KG1 (cell line): ENCODE measurements at regions not wholly inside any gene's neighbourhood (a gene's known extent, or its start where the extent isn't known, plus 50 kb on each side); places are given as distances from the start of the nearest gene placed in this dataset.

Experiments used
- DNase-seq: peaks from one replicate; lab custom pipeline; 2025; lab: John Stamatoyannopoulos, UW

DNA sequence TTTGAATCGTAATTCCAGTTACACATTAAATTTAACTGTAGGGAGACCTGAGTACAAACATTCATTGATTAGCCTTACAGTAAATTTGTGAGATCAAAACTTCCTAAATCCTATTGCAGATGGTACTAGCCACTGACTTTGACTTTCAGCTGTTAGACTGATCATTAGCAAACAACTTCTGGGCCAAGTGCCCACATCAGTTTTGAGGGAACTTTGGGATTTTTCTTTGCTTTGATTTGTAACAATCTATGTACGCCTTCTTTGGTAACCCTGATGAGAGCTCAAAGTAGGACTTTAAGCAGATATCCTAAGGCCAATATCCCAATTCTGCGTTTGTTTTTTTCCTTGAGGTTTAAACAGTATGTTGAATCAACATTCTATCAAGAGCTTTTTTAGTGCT, 131.5 kb downstream of the DLEU7 start:
- DNase-seq: no peak

GRCh38 chr13:50712456-50712855, 131.0 kb downstream of the DLEU7 start:
- DNase-seq: no peak

GRCh38 chr13:50712881-50713280, 130.6 kb downstream of the DLEU7 start:
- no peak for DNase-seq

DNA sequence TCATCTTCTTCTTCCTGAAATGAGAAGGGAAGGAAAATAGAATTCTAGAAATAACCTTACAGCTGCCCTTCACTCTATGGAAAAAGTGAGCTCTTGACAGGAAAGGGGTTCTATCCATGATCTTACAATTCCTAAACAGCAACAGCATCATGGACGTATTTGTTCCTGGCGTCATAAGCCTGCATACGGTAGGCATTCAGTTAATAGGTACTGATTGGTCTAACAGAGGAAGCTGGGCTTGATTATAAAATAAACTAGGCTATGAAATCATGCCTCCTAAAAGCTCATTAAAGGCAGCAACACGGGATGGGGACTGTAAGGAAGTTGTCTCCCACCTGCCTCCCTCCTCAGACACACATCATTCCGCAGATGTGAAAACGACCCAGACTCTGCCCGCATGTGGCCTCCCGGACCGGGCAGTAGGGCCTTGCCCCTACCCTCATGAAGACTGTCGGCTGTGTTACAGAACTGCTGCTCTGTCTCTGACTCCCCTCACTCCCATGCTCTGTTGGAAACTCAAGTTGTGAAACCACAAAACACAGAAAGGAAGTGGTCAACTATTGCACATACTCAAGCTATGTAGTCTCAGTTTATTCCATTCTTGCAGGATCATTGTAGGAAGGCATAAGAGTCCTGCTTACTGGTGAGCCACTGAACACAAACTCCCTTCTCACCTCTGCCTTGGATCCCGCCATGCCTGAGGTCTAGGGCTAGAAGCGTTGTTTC, 129.8 kb downstream of the DLEU7 start:
- DNase-seq: peak; percentile 73

- no peak for DNase-seq
Measured at GRCh38 chr13:50714891-50715290, 128.6 kb downstream of the DLEU7 start.

GRCh38 chr13:50715402-50716146, 127.9 kb downstream of the DLEU7 start:
- no peak for DNase-seq

- DNase-seq: no peak
Measured at GRCh38 chr13:50720861-50721671, 122.4 kb downstream of the DLEU7 start.

- DNase-seq: no peak
Measured at GRCh38 chr13:50721672-50721992, 121.9 kb downstream of the DLEU7 start.

DNA sequence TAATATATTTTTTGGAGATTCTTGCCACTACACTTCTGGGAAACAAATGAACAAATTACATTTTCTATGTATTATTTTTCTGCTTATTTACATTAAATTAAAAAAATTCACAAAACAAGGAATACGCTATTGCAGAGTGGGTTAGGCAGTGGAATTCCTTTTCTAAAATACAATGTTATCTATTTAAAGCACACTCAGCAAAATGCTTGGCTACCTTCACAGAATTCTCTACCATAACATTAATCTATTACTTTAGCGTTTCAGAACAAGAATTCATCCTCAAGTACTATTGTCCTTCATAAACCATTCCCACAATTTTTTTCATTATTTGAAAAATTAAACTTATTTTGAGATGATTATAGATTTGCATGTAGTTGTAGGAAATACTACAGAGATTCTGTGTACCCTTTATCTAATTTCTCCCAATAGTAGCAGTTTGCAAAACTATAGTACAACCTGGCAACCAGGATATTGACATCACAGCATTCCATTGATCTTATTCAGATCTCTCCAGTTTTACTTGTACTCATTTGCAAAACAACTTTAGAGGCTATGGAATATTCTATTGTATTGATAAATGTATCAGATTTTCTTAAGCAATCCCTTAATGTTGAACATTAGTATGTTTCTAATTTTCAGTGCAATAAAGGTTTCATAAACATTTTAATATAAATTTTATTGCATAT, 120.9 kb downstream of the DLEU7 start:
- DNase-seq: no peak

DNA sequence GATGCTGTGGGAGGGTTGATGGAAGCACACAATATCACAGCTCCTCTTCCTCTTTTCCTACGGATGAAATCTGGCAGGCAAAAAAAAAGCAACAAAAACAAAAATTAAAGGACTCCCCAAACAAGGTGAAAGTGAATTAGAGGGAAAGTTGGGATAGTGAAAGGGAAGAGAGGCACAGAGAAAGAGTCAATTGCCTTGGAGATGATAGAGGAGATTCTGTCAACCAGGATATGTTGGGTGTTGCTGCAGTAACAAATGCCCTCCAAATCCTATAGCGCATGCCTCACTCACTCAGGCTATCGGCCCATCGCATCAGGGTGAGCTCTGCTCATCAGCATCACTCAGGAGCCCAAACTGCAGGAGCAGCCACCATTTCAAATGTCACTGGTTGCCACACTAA, 119.1 kb downstream of the DLEU7 start:
- no peak for DNase-seq

DNA sequence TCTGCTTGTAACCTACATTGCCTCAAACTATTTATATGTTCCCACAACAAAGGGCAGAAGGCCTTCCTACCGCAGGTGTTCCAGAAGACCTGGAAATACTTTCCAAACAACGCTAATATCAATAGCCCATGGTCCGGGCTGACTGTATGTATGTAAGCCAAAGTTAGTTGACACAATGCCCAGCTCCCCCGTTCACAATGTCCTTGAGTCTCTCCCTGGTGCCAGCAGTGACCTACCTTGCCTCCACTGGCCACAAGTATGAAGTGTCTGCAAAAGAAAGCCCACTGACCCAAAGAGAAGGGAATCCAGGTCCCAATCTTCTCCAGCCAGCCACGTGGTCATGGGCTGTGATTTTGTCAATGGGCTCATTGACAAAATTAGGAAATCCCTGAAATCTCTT, 118.6 kb downstream of the DLEU7 start:
- DNase-seq: no peak

- no peak for DNase-seq
Measured at GRCh38 chr13:50726164-50726563, 117.3 kb downstream of the DLEU7 start.

DNA sequence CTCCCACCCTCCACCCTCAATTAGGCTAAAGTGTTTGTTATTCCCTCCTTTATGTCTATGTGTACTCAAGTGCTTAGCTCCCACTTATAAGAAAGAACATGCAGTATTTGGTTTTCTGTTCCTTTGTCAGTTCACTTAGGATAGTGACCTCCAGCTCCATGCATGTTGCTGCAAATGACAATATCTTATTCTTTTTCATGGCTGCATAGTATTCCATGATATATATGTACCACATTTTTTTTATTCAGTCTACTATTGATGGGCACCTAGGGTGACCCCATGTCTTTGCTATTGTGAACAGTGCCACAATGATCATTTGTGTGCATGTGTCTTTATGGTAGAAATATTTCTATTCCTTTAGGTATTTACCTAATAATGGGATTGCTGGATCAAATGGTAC, 114.3 kb downstream of the DLEU7 start:
- DNase-seq: no peak

GRCh38 chr13:50730496-50731351, 112.8 kb downstream of the DLEU7 start:
- DNase-seq: no peak

DNA sequence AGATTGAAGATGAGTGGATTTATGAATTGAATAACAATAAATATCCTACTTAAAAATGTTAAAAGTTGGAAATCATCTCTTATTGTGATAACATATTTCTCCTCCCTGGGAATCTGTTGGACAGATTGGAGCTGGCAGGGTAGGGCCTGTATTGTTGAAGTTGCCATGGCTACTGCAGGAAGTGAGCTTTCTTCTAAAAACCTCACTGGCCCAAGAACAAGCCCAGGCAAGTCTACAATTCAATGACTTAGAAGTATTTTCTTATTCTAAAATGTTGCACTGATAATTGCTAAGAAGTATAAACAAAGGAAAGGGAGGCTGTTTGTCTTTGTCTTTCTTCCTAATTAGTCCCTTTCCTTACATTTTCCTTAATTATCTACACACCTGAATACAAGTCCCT, 112.1 kb downstream of the DLEU7 start:
- DNase-seq: no peak

- DNase-seq: no peak
Measured at GRCh38 chr13:50732712-50733111, 110.8 kb downstream of the DLEU7 start.

DNA sequence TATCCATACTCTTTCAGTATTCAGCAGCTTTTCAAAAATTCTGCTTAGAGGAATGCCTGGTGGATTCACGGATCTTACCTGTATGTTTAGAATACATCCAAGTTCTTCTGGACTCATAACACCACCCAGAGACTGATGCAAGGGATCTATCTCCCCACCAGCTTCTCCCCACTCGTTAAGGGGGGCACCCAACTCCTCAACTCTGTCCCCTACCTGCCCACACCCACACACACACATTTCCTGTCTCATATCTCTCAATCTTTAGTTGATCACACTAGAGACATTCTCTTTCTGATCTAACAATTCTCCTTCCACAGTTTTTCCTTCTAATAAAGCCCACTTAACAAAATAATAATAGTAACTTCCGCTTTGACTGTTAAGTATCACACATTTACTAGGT, 110.1 kb downstream of the DLEU7 start:
- DNase-seq: no peak

DNA sequence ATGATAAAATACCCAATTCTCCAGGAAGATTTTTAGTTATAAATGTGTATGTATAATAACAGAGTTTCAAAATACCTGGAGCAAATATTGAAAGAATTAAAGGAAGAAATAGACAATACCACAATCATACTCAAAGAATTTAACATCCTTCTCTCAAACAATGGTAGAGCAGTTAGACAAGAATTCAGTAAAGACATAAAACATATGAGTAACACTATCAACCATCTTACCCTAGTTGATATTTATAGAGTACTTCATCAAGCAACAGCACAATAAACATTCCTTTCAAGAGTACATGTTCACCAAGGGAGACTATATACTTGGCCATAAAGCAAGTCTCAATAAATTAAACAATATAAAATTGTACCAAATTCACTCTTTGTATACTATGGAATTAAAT, 108.4 kb downstream of the DLEU7 start:
- no peak for DNase-seq

DNA sequence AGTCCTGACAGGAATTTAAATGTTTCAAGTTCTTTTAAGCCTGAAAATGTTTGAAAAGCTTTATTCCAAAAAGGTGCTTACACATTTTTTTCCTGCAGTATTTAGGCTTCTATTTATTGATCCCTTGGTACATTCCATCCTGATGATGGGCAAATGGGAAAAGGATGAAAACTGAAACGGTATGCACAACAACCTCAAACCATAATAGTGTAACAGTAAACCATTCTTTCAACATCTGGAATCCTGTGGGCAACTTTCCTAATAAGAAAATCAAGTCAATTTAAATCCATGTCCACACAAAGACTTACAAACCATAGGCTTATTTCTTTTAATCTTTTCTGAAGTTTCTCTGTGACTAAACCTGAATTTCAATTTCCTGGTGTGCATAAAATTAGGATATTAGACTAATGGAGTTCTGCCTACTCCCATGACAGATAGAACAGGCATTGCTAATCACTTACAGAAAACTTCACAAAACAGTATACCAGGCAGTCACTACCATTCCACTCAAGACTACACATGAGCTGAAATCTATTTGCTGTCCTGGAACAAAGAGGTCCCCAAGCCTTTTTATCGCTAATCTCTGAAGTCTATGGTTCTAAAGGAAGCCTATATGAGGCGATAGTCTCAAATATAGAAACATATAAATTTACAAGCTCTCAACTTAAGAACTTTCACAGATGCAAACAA, 103.3 kb downstream of the DLEU7 start:
- no peak for DNase-seq

- DNase-seq: no peak
Measured at GRCh38 chr13:50742353-50742752, 101.1 kb downstream of the DLEU7 start.

- no peak for DNase-seq
Measured at GRCh38 chr13:50742968-50743367, 100.5 kb downstream of the DLEU7 start.
